Stimulated activated CD8-positive, alpha-beta memory T cell treated with anti-CD3 and anti-CD28 coated beads, Interleukin-7, amount 100 ng/mL, for 24 hours (primary cell): ENCODE measurements at regions not wholly inside any gene's neighbourhood (a gene's known extent, or its start where the extent isn't known, plus 50 kb on each side); places are given as distances from the start of the nearest gene placed in this dataset.
"Not testable (repeated sequence)": the region's sequence is repeated elsewhere in the genome, so short reads cannot be mapped to it uniquely, and the experiment has no call there.

Experiments
- DNase-seq: peaks from one replicate; pipeline ENCODE4 v3.0.0-alpha.2; 2020; ENCODE audit warnings: low read depth

DNA sequence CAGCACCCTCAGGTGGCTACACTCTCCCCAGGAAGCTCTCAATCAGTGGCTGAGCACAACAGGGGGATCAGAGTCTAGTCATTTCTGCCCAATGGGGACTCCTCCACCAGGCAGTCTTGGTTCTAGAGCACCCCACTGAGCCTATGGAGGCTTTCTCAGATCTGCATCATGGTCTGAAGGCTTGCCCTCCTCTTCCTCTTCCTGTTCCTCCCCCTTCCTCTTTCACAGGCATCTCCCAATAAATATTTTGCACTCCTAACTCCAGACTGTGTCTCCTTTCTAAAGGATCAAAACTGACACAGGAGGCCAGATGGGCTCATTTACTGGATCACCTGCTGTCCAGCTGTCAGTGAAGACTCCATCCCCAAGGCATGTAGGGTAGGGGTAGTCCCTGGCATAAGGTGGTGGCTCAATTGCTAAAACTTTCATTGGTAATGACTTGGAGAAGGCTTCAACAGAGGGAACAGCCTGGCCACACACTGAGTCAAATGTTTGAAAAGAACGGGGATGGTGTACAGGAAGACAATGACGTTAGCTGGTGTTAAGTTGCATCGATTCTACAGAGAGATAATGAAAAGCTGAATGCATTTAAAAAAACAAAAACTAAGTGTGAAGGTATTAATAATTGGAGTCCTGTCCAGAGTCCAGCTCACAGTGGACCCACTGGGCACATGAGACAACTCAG is 84.2 kb upstream of the SLC2A1 start:
- DNase-seq, result no peak

DNA sequence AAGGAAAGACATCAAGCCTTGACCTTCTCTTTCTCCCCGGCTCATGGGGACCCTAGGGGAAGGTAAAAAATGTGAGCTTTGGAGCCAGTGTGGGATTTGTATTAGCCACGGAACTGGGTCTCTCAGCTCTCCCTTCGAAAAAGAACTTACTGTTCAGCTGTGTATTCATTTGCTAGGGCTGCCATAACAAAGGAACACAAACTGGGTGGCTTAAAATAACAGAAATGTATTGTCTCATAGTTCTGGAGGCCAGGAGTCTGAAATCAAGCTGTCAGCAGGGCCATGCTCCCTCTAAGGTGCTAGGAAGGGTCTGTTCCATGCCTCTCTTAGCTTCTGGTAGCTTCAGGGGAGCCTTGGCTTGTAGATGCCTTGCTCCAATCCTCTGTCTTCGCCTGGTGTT is 83.5 kb upstream of the SLC2A1 start:
- no peak for DNase-seq

DNA sequence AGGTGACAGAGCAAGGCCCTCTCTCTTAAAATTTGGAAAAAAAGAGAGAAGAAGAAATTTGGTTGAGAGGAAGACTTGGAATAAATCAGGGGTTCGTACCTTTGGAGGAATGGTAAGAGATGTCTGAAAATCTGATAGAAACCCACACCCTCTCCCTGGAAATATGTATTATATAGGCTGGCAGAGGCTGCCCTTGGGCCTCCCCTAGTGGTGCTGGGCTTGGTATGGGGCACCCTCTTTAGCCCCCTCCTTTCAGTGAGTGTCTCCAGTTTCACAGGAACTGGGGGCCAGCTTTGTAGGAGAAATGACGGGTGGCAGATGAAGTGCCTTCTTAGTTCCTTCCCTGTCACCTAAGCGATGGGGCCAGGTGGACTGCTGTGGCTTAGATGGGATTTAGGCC is 82.9 kb upstream of the SLC2A1 start:
- DNase-seq, result no peak

DNA sequence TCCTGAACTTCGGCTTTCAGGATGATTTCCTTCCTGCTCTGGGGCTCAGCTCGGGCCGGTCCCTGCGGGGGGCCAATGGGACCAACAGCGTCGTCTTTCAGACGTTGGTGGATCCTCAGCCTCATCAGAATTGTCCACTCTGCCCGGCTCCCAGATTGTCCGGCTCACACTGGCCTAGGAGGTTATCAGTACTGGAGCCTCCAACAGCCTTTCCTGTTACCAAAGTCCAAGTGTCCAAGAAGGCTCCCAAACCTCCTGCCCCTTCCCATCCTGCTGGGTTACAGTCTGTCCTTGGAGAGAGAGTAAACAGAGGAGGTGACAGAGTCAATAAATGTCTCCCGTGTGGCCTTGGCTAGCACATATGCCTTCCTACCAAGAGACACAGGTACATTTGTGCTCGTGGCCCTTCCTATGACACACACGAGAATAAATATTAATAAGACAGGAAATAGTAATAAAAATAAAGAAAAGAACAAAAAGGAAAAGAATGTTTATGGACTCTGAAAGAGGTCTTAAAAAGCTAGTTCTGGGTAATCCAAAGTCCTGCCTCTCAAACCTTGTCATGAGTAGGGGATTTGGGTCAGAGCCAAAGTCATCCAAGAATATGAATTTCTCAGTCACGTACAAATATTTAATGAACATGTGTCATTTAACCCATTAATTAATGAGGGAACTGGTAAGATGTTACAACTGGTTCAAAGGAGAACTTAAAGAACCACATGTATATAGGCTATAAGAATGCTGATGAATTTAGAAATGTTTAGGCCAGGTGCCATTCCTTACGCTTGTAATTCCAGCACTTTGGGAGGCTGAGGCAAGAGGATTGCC is 80.8 kb upstream of the SLC2A1 start:
- no peak for DNase-seq

DNA sequence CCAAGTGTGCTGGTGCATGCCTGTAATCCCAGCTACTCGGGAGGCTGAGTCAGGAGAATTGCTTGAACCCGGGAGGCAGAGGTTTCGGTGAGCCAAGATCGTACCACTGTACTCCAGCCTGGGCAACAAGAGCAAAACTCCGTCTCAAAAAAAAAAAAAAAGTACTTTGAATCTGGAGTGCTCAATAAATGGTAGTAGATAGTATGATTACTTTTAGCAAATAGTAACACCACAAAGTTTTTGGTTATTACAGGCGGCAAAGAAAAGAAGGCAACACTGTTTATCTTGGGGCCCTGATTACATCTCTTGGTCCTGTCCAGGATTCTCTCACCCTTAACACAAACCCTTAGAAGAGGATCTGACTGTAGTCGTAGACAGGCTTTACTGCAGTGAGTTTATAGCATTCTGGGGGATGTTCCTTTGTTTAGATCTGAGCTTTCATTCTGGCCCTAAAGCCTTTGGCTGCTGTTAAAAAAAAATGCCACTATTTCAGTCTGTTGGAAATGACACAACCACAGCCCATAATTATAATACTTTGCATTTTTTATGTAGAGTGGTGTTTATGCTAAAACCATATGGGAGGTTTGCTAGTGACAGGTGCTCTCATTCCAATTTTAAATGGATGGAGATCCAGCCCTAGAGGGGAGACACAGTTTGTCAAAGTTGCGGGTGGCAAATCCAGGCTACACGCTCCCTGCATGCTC is 79.7 kb upstream of the SLC2A1 start:
- no peak for DNase-seq

DNA sequence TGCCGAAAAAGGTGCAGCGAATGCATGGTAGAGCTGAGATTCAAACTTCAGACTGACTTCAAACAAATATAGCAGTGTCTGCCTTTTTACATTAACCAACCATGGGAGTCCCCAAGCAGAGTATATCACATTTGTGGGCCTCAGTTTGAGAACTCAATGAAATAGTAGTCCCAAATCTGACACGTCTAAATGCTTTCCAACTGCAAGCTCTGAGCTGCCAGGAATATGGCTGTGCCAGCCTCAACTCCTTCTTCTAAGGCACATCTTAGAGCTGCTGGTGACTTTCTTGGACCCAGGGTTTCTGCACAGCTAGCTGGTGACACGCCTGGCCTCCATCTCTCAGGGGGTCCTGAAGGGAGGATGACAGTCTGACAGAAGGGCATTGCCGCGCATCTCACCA is 78.8 kb upstream of the SLC2A1 start:
- no peak for DNase-seq

DNA sequence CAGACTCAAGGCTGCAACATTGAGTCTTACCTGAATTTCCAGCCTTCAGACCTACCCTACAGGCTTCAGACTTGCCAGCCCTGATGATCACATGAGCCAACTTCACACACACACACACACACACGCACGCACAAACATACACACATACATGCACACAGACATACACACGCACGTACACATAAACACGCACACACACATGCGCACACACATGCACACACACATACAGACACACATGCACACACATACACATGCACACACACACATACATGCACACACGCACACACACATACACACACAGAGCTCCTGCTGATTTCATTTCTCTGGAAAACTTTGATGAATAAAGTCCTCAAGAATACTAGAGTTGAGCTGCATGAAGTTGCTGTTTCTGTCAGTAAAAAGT is 78.3 kb upstream of the SLC2A1 start:
- DNase-seq, result no peak

DNA sequence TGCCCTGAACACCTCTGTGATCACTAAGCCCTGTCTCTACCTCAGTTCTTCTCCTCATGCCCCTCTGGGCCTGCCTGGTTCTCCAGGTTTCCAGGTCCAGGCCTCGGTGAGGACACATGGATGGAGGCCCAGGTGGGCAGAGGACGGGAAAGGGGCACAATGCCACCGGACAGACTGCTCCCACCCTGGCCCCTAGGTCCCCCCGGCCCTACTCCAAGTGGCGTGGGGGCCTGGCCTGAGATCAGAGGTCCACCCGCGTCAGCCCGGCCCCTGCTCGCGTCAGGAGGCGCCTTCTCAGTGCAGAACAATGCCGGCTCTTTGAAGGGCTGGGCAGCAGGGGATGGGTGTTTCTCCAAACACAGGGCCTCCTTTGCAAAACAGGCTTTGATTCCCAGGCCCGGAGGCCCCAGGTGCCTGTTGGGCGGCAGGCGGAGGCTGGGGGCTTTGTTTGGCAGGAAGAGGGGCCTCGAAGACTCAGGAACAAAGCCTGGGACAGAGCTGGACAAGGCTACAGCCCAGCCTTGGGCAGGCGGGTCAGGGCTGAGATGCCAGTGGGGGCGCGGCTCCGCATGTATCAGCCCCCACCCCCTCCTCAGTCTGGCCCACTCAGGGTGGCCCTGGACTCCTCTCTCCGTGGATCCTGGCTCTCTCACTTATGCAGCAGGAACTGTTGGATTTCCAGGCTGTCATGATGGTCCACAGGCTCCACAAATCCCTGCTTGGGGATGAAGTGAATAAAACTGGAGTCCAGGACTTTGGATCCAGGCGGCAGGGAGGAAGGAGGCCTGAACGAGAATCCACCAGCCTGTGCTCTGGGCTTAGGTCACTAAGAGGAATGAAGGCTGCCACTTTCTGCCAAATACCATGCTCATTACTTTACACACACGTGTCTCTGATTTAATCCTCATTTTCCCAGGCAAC is 77.4 kb upstream of the SLC2A1 start:
- DNase-seq, result no peak

DNA sequence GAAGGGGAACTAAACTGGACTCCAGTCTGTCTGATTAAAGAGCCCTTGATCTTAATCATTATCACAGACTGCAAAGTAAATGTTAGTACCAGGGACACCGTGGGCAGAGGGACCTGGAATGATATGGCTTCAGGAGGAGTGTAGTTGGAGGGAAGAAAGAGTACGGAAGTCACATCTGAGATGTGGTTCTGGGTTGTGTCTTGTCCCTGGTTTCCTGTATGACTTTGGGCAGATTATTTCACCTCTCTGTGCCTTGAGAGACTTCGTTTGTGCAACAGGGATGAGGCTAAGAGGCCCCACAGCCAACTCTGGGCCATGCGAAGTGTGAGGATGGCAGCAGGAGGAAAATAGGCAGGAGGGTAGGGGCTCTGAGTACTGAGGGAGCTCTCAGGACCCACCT is 76.1 kb upstream of the SLC2A1 start:
- no peak for DNase-seq

DNA sequence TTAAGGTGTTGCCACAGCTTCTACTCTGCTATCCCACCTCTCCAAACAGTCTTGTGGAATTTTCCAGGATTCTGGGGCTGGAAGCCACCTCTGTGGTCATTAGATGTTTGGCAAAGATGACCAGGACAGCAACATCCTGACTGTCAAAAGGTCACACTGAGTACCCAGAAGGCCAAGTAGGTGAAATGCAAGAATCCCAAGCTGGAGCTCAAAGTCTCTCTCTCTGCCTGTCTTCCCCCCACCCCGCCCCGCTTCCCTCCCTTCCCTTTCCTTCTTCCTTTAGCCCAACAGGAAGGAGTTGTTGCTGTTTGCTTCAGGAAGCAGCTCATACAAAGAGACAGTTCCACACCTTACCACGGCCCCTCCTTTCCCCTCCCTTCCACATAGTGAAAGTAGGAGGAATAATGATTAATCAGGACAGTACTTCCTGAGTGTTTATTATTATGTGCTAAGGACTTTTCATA is 75.6 kb upstream of the SLC2A1 start:
- DNase-seq, result no peak

DNA sequence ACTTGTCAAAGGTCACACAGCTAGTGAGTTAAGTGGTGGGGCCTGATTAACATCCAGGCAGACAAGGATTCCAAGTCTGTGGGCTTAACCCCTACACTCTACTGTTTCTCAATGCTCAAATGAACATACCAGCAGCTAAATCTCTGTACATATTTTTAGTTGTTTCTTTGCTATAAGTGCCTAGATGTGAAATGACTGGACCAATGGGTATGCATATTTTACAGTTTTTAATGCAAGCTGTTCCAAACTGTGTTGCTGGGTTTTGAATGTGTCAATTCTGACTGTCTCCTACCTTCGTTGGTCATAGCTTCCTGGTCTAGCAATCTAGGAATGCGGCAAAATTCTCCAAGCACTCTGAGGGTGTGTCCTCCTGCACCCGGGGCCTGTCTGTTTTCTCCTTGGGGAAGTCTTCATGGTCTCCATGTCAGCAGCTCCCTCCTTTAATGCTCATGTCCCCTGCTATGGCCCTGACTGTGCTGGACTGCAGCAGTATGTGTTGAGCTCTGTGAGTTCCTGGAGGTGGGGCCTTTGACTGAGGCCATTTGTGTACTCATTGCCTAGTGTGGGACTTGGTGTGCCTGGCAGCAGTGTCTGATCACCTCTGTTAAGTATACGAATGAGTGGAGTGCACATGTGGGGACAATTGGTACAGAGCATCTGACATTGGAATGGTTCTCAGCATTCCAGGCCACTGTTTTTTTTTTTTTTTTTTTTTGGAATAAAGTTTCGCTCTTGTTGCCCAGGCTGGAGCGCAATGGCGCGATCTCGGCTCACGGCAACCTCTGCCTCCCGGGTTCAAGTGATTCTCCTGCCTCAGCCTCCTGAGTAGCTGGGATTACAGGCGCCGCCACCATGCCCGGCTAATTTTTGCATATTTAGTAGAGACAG is 72.9 kb upstream of the SLC2A1 start:
- no peak for DNase-seq

DNA sequence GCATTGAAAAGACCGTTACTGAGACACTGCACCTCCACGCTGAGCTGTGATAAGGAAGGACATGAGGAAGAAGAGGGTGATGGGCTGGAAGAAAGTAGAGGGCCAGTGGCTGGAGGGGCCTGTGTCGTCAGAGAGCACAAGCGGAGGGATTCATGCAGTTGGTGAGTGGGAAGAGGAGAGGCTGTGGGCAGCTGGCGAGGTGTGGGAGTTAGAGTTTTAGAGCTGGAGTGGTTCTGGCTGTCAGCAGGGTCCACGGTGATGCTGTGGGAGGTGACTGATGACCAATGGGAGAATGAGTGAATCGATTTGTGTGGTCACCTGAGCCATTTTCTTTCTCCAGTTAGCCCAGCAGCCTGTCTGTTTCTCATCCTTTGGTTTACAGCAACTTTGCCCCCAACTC is 66.2 kb upstream of the SLC2A1 start:
- DNase-seq, result no peak

DNA sequence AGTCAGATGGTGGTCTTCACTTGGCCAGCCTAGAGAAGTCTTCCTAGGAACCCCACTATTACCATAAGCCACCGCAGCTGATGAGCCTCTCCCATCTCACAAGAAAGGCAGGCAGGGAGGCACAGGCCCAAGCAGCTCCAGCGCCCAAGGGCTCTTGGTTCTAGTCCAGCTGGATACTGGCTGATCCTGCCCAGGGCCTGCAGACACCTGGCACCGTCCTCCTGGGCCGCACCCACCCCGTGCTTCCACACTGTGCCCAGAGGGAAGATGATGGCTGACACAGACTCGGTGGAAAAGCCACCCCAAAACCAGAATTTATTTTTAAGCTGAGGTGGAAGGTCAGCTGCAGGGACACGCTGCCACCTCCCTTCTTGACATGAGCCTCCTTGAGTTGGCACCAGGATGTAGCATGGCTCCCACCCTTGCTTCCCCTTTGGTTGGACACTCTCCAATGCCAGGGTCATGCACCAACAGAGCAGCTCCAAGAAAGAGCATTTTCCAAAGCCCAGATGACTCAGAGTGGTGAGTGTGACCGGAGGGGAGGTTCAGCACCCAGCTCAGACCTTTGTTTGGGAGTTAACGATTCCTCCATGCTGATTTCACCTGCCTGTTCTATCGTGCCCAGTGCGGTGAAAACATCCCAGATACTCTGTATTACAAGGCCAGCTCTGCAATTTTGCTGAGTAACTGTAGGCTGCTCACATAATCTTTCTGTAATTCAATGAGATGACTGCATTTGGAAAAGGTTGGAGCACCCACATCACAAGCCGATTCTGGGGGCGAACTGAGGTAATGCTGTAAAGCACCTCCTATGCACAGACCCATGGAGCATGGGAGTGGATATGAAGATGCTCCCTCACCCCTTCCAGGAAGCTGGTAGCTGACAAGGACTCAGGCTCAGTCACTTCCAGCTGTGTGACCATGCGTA is 63.1 kb upstream of the SLC2A1 start:
- no peak for DNase-seq

DNA sequence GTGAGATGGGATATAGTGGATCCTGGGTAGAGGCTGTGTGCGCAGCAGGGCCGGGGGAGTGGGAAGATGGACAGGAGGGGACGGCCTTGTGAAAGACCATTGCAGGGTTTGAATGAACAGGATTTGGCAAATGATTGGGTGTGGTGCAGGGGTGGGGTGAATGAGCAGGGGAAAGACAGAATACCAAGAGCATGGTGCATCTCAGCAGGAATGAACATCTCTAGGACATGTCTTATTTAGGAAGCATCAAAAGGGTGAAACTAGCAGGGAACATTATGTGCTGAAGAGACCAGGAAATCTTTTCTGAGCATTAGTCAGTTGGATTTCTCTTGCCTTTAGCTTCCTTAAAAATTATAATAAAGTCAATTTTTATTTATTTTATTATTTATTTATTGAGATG is 60.6 kb upstream of the SLC2A1 start:
- no peak for DNase-seq

DNA sequence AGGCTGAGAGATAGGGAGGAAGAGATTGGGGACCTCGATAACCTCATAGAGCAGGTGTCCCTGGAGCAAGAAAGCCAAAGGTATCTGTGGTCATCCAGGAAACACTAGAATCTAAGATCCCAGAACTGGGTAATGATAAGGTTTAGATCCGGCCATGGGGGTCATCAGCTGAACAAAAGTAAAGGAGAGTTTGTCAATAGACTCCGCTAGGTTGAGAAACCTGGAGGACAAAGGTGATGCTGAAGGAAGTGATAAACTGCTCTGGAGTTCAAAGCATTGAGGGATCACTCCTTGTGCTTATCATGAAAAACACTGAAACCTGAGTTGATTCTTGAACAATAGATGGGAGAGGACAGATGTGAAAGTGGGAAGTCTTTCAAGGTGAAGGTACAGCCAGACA is 59.5 kb upstream of the SLC2A1 start:
- no peak for DNase-seq

DNA sequence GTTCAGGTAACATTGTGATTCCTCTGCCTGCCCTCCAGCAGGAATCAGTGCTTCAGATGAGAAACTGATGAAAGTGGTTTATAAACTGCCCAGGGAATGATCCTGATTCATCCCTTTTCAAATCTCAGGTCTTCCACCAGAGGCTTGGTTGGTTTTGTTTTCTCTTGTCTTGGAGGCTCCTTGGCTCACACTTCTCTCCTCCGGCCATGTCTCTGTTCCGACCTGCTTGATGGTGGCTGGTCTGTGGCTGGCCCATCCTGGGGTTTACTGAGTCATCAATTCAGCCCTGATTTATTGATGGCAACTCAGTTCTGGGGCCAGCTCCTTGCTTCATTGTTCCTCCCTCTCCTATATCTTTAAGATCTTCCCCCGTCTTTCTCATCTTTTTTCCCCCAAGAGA is 56.6 kb upstream of the SLC2A1 start:
- DNase-seq, result no peak

DNA sequence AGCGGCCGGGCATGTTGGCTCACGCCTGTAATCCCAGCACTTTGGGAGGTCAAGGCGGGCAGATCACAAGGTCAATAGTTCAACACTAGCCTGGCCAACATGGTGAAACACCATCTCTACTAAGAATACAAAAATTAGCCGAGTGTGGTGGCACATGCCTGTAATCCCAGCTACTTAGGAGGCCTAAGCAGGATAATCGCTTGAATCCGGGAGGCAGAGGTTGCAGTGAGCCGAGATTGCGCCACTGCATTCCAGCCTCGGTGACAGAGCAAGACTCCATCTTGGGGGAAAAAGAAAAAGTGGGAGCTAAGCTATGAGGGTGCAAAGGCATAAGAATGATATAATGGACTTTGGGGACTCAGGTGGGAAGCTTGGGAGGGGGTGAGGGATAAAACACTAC is 55.9 kb upstream of the SLC2A1 start:
- not testable (repeated sequence) for DNase-seq

DNA sequence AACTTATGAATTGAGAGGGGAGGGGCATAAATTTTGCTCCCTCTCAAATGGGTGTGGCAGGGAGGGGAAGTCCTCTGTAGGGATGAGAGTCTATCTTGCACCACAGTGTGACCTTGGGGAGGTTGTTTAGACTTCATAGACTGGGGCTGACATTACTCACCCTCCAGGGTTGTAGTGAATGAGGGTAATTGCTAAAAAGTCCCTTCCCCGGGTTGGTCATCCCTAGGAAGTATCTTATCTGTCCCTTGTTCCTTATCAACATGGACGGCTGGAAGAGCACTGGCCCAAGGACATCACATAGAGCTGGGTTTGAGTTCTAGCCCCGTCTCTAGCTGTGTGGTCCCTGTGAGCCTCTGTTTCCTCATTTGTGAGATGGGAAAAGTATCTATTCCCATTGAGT is 52.4 kb upstream of the SLC2A1 start:
- DNase-seq, result no peak

DNA sequence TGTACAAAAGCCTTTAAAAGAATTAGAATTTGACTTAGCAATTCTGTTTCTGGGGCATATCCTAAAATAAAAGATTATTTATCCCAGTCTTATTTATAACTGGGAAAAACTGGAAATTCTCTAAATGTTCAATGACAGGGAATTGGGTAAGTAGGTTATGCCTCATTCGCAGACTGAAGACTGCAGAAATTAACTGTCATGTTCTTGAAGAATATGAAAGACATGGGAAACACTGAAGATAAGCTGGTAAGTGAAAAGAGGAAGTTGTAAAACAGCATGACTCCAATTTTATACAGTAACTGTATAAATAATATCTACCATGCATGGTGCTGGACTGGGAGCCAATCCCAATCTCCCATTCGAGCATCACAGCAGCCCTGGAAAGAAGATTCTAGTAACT is 50.6 kb upstream of the SLC2A1 start:
- no peak for DNase-seq
